SKM-1 treated with dmso at 0.1 percent for 144 hours (cell line): ENCODE measurements at regions not wholly inside any gene's neighbourhood (a gene's known extent, or its start where the extent isn't known, plus 50 kb on each side); places are given as distances from the start of the nearest gene placed in this dataset.
"Not testable (repeated sequence)": the region's sequence is repeated elsewhere in the genome, so short reads cannot be mapped to it uniquely, and the experiment has no call there.

Experiments
- DNase-seq: peaks from one replicate; lab custom pipeline; 2025; ENCODE audit not compliant: unreplicated experiment; lab: John Stamatoyannopoulos, UW

DNA sequence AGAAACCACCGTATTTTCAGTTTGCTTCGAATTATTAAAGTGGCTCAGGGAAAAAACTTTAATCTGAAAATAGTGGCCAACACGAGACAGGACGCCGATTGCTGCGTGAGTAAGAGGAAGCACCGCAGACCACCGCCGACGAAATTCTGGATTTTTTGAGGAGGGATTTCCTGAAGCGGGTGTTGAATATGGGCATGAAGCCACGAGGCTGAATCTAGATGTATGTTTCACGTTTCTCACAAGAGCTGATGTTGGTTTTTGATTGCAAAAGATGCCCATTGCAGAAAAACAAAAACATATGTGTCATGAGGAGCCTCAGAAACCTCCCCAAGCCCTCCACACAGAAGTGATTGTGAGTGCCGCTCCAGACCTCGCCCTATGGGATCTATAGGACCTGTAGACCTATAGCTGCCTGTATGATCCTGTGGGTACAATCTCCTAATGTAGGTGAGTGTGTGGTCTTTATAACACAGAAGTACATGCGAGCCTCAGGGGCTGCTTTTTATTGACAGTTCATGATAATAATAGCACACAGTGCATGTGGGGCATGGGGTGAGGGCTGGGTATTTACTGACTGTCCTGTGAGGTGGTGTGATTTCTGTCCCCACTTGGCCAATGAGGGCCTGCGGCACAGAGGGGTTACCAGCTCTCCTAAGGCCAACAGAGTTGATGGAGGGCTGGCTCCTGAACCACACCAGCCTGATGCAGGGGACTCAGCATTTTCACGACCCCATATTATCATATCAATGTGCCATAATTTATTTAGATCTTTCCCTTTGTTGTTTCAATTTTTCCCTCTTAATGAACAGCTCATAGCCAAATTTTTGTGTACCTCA, 243.9 kb downstream of the DLL1 start:
- DNase-seq: no peak

DNA sequence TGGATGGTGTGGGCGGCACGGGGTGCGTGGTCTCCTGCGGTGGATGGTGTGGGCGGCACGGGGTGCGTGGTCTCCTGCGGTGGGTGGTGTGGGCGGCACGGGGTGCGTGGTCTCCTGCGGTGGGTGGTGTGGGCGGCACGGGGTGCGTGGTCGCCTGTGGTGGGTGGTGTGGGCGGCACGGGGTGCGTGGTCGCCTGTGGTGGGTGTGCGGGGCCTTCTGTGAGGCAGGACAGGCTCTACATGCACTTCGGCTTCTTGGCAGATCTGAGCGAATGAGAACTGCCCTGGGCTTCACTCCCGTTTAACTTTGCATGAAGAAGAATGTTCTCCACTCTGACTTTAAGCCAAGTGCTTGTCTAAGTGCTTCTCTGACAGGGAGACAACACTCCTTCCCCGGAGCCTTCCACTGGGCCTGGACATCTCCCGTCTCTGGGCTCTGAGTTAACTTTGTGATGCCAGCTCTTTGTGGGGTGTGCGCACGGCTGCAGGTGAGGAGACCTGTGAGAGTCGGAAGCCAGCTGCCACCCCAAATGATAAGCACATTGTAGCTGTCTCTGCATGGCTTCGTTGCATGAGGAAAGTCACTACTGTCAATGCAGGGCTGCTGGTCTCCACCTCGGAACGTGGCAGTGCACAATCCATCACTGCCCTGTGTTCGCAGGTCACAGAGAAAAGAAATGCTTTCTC, 244.8 kb downstream of the DLL1 start:
- DNase-seq: no peak

DNA sequence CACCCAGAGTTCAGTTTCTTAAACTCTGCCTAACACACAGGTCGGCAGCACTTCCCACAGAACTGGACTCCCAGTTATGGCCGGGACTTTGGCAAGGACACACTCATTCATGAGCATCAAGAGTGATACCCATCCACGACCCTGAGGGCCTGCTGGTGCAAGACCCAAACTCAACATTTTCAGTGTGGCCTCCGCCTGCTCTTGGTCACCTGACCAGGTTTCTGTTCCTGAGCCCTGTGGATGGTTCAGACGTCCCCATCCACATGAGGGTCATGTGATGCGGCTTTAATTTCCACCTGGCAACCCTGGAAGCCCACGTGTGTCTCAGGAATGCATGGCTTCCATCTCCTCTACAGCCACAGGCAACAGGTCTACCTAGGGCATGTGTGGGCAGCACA, 245.3 kb downstream of the DLL1 start:
- no peak for DNase-seq

DNA sequence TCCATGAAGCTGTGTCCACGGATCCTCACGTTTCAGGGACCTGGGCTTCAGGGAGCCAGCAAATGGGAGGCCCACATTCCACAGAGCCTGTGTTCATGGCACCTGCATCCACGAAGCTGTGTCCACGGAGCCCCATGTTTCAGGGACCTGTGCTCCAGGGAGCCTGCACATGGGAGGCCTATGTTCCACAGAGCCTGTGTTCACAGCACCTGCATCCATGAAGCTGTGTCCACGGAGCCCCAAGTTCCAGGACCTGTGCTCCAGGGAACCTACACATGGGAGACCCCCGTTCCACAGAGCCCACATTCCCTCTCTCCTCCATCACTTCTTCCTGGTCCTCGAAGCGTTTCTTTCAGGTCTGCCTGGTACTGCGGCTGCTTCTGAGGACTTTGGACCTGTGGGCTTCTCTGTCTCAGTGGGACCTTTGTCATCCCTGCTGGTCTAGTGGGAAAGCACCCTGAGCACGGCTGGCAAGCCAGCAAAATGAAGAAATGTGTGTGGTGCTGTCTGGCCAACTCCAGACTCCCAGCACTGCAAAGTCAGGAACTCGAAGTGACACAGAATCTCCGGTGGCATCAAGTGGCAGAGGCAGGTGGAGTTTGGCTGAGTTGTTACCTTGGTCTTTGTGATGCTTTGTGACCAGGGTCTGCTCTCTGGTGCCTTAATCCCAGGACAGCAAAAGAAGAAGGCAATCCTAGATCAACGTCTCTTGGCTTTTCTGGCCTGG, 245.9 kb downstream of the DLL1 start:
- no peak for DNase-seq

DNA sequence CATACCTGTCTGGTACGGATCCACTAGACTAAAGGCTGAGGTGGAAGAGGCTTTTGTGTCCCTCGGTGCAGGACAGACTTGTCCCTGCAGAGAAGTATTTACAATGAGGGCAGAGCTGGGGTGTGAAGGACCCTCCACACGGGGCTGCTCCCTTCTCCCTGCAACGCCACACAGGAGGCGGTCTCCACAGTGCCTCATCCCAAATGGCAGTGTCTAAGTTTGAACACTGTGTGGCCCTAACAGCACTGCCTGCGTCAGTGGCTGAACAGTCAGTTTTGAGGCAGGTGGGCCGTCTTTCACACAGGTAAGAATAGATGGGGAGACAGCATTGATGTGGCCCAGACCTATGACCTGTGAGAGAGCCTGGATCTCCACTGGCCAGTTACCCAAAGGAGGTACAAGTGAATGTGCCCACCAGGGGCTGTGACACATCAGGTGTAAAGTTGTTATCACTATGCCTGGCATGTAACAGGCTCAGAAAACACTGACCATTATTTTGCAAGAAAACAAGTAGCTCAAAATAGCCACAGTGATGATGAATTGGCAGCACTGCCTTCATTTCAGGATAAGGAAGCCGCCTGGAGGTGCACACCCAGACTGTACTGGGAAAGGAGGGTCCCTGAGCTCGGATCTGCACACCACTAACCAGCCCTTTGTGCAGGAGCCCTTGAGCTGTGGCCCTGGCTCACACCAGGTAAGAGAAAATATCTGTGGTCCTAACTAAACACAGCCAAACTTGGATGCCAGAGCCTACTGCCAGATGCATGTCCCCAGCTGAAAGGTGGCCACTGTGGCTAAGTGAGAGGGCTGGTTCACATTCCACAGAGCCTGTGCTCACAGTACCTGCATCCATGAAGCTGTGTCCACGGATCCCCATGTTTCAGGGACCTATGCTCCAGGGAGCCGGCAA, 246.7 kb downstream of the DLL1 start:
- no peak for DNase-seq

- no peak for DNase-seq
Measured at GRCh38 chr6:170043150-170043819, 247.6 kb downstream of the DLL1 start.

GRCh38 chr6:170042596-170043118, 248.2 kb downstream of the DLL1 start:
- DNase-seq: no peak

DNA sequence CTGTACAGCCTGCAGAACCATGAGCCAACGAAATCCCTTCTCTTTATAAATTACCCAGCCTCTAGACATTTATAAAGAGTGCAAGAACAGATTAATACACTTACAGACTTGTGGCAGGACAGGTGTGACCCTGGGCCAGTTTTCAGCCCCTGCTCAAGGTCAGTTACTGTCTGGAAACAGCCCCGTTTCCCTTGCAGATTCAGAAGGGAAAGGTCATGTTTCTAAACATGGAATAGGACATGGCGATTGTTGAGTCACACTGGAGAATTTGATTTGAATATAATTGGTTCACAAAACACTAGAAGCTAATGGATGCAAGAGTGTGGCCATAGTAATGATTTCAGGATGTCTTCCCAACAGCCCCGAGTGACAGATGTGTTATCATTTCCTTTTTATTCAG, 248.8 kb downstream of the DLL1 start:
- no peak for DNase-seq

DNA sequence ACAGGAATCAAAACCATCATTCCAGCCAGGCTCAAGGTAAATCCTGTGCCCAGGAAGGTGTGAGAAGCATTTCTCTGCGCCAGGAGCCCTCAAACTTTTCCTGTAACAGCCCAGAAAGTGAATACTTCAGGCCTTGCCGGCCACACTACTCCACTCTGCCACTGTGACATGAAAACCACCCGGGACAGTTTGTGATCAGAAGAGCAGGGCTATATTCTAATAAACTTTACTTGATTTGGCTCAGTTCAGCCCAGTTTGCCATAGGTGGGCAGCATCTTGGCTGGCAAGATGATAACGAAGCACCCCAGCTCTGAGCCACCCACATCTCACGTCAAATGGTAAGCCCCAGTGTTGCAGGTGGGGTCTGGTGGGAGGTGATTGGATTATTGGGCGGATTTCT, 249.4 kb downstream of the DLL1 start:
- no peak for DNase-seq

DNA sequence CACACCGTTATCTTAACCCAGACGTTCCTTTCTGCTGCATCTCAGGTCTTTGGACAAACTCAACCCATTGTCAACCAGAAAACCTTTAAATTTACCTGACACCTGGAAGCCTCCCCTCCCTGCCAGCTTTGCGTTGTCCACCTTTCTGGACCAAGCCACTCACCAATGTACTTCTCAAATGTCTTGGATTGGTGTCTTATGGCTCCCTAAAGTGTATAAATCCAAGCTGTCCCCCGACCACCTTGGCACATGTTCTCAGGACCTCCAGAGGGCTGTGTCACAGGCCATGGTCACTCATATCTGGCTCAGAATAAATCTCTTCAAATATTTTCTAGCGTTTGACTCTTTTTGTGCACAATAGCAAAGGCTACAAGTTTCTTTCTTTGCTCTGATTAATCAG, 250.0 kb downstream of the DLL1 start:
- no peak for DNase-seq

- no peak for DNase-seq
Measured at GRCh38 chr6:170040115-170040500, 250.8 kb downstream of the DLL1 start.

DNA sequence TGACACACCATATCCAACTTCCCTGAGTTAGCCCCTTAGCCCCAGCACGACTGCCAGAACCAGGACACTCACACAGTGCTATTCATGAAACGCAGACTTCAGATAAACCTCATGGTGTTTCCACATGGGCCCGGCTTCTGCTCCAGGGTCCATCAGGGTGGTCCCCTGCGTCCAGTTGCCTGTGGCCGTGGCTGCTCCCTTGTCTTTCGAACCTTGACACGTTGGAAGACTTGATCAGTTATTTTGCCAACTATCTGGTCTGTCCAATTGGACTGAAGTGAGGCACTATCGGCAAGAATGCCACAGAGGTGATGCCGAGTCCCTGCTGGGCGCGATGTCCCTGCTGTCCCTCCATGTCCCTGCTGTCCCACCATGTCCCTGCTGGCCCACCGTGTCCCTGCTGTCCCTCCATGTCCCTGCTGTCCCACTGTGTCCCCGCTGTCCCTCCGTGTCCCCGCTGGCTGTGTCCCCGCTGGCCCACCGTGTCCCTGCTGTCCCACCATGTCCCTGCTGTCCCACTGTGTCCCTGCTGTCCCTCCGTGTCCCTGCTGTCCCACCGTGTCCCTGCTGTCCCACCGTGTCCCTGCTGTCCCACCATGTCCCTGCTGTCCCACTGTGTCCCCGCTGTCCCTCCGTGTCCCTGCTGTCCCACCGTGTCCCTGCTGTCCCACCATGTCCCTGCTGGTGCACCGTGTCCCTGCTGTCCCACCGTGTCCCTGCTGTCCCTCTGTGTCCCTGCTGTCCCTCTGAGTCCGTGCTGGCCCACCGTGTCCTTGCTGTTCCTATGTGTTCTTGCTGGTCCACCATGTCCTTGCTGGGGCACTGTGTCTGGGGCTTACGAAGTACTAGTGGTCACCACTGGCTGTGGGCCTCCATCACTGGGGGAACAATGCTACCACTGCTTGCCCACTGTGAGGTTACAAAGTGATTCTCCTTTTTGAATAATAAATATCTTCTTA, 251.4 kb downstream of the DLL1 start:
- DNase-seq: no peak

GRCh38 chr6:170038708-170039107, 252.2 kb downstream of the DLL1 start:
- DNase-seq: no peak

DNA sequence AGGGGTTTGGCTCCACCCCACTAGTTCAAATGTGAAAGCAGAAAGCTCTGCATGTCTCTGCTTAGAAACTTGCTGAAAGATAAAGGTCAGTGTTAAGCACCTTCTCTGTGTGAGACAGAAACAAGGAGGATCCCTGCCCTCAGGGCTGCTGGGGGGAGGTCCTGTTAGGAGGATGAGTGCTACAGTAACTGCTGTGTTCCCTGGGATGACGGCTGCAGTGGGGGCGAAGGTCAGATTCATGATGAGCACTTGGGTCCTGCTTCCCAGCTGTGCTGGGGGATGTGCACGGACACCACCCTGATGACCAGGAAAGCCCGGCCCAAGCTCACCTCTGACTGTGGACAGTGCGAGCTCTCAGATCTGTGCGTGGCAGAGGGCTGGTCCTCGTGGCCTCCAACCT, 252.6 kb downstream of the DLL1 start:
- no peak for DNase-seq

DNA sequence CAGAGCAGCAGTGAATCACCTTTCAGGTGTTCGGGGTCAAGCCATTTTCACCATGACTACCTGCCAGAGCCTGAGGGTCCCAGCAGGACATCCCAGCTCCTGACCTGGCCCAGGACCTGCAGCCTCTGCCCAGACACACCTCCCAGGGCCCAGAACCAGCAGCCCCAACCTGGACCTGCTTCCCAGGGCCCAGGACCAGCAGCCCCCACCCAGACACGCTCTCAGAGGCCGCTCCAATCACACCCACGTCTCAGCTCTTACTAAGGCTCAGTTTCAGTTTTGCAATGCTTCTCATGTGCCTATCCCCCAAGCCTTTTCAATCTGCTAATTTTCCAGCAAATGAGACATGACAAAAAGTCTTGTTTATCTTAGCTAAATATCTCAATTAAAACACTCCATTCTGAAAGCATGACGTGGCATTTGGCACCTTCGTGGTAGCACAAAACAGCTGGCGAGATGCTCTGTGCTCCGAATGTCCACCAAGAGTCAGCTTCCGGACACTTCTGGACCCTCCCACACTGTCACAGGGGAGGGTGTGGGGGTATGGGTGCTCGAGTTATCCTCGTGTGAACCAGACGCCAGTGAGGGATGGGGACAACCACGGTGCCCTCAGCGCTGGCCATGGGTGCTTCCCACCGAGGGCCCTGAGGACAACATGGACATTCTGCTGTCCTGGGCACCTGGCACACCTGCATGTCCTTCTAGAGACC, 253.2 kb downstream of the DLL1 start:
- no peak for DNase-seq

GRCh38 chr6:170036916-170037315, 254.0 kb downstream of the DLL1 start:
- no peak for DNase-seq

DNA sequence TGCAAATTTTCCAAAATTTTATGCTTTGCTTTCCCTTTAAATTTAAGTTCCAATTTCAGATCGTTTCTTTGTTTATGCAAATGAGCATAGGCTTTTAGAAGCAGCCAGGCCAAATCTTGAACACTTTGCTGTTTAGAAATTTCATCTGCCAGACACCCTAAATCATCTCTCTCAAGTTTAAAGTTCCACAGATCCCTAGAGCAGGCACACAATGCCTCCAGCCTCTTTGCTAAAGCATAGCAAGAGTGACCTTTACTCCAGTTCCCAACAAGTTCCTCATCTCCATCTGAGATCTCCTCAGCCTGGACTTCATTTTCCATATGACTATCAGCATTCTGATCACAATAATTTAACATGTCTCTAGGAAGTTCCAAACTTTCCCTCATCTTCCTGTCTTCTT, 254.5 kb downstream of the DLL1 start:
- not testable (repeated sequence) for DNase-seq

- DNase-seq: no peak
Measured at GRCh38 chr6:170035901-170036304, 255.0 kb downstream of the DLL1 start.
